Stimulated activated naive CD4-positive, alpha-beta T cell treated with Interleukin-2 at 50 U/mL for 16 hours (primary cell): ENCODE measurements at regions not wholly inside any gene's neighbourhood (a gene's known extent, or its start where the extent isn't known, plus 50 kb on each side); places are given as distances from the start of the nearest gene placed in this dataset.
"Not testable (repeated sequence)": the region's sequence is repeated elsewhere in the genome, so short reads cannot be mapped to it uniquely, and the experiment has no call there.

Experiments
- DNase-seq: peaks from one replicate; lab custom pipeline; 2025; lab: John Stamatoyannopoulos, UW

DNA sequence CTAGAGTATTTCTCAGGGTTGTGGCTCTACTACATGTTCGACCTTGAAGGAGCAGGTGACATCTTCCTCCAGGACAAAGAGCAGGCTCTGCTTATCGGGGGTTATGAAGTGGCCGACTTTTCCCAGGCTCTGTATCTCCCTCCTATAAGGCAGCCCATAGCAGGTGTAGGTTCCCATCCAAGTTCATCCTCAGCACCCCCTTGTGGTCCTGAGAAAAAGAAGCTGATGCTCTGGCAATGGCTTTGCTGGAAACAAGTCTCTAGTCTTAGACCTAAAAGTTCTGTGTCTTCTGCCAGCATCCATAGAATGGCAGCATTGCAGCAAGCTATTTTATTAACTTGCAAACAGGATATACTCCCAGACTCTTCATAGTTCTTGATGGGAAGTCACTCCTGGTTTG is 836.6 kb upstream of the PRKX start:
- no peak for DNase-seq

GRCh38 chrX:4547213-4547836 is 833.9 kb upstream of the PRKX start:
- no peak for DNase-seq

DNA sequence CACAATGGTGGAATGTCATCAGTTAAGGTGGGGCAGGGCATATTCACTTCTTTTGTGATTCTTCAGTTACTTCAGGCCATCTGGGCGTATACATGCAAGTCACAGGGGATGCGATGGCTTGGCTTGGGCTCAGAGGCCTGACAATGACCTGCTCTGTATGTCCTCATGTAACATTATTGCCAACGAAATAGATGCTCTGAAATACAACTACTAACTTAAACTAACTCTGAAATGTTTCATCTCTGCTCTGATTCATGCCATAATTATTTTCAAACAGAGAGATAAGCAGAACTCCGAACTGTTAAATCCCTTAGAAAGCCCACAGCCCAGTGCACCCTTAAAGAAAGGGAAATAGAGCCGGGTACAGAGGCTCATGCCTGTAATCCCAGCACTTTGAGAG is 832.7 kb upstream of the PRKX start:
- DNase-seq: not testable (repeated sequence)

- no peak for DNase-seq
Observed at GRCh38 chrX:4528247-4528646, 814.8 kb upstream of the PRKX start.

DNA sequence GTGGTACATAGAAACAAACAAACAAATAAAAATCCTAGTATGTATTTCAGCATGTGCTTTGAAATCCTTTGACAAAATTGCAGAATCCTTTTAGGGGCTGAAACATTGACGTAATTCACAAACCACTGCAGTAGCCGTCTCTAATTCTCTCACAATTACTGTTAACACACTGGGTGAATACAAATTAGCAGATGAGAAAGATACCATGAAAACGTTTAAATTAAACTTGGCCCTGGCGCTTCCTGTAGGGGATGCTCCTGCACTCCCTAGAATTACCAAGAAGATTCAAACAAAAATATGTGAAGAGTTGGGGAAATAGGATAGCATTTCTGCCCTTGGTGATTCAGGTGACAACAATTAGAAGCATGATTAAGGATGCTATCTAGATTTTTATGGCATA is 772.5 kb upstream of the PRKX start:
- DNase-seq: no peak

DNA sequence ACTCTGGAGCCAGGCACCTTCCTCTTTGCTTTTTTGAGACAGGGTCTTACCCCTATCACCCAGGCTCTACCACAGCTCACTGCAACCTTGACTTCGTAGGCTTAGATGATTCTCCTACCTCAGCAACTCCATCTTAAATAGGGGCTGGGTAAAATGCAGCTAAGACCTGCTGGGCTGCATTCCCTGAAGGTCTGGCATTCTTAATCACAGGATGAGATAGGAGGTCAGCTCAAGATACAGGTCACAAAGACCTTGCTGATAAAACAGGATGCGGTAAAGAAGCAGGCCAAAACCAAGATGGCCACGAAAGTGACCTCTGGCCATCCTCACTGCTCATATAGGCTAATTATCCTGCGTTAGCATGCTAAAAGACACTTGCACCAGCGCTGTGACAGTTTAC is 770.8 kb upstream of the PRKX start:
- no peak for DNase-seq

- no peak for DNase-seq
Observed at GRCh38 chrX:4451591-4451990, 738.1 kb upstream of the PRKX start.

GRCh38 chrX:4450177-4450576 is 736.7 kb upstream of the PRKX start:
- no peak for DNase-seq

DNA sequence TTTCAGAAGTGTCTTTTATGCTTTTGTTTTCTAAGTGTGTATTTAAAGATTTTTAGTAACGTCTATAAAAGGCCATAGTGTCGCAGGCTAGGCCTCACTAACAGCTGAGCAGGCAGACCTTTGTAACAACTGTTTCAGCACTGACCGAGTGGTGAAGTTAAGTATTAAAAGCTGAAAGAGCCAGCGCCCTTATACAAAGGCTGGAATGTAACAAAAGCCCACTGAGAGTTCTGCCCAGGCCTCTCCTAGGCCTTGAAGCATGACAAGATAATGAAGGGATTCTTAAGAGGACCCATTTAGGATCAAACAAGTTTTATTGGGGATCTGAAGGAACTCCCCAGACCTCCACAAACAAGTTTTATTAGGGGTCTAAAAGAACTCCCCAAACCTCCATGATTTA is 722.5 kb upstream of the PRKX start:
- DNase-seq: no peak

DNA sequence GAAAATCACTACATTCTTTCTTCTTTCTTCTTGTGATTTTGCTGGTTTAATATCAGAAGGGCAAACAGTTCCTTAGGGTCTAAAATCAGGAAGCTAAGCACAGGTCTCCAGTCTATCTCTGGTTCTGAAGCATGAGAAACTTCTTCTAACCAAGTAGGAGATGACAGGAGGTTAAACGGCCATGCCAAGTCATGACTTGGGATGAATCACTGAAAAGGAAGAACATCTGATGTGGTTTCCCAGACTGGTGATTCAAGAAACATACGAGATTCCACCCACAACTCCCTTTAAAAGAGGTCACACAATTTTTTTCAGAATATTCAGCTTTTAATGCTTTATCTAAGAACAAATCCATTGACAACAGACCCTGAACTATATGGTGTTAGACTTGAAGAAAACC is 684.0 kb upstream of the PRKX start:
- no peak for DNase-seq

DNA sequence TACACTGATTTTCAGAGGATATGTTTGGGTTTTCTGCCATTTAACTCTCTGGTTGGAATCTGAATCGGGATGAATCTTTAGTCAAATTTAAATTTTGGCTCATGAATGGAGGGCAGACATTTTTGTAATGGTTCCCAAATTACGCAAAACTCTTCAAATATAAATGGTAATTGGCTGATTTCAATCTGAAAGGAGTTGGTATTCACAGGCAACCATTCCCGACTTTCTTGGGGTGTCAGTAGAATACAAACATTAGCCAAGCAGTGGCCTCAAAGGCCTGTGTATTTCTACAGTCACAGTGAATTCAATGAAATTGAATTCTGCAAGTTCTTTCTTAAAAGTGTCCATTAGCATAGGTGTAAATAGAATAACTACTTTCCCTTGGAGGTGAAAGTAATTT is 668.8 kb upstream of the PRKX start:
- DNase-seq: no peak

GRCh38 chrX:4380710-4381109 is 667.3 kb upstream of the PRKX start:
- DNase-seq: no peak

GRCh38 chrX:4379071-4379470 is 665.6 kb upstream of the PRKX start:
- DNase-seq: no peak

DNA sequence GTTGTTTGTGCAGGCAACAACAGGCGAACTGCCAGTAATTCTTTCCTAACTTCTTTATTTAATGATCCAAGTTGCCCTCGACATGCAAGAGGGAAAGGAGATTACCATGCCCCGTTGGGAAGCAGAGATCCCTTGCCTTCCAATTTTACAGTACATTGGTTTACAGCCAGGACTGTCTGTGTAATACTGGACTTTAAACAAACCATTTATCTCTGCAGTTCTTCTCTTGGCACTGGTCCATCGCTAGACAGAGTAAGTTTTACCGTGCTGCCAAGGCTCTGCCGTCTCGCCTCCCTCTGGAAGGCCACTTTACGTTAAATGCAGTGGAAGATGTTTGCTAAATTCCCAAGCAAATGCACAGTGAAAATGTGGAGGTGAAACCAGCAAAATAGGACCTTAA is 660.3 kb upstream of the PRKX start:
- DNase-seq: no peak

- no peak for DNase-seq
Observed at GRCh38 chrX:4358577-4358976, 645.1 kb upstream of the PRKX start.

DNA sequence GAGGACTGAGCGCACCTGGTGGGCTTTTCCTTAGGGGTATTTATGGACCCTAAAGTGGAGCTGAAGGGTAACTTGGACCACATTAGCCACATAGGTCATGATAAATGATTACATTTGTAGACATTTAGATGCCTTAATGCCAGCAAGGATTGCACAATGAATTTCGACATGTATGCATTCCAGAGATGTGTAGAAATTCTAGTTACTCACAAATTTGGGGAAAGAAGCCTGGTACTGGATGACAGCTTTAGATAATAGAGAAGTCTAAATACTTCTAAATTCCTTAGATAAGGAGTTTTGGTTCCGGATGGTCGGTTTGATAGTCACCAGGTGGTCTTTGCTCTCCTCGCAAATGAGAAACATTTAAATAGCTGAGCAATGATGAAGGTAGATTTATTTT is 609.5 kb upstream of the PRKX start:
- DNase-seq: no peak

GRCh38 chrX:4320436-4320947 is 607.0 kb upstream of the PRKX start:
- no peak for DNase-seq

- DNase-seq: no peak
Observed at GRCh38 chrX:4315891-4316290, 602.4 kb upstream of the PRKX start.

GRCh38 chrX:4314586-4314985 is 601.1 kb upstream of the PRKX start:
- no peak for DNase-seq

DNA sequence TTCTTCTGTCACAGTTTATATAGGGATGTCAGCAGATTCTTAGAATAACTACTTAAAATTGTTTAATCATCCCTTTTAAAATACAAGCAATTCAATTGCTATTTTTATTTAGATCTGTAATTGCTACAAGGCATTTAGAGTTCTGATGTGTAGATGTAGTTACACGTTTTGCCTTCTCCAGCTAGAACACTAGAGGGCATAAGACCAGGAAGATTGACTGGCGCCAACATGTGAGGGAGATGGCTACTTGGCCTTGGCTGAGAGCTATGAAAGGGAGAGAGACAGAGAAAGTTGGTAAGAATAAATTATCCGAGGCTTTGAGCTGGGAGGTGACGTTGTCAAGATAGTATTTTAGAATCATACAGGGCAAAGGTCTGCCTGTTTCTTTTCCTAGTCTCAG is 563.7 kb upstream of the PRKX start:
- DNase-seq: no peak

DNA sequence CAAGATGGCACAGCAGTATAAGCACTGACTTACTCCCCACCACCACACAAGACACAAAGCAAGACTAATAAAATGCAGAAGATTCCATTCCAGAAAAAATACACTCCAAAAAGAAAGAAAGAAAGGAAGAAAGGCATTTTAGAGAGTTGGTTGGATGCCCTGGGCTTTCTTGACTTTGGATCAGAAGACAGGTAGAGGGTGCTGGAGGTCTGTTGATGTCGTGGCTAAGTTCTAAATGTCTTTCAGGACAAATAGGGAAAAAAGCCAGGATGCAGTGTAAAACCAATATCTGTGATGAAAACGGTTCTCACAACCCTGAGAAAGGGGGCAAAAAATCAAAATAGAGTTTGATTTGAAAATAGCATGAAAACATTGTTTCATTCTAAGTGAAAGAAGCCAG is 555.2 kb upstream of the PRKX start:
- DNase-seq: no peak

DNA sequence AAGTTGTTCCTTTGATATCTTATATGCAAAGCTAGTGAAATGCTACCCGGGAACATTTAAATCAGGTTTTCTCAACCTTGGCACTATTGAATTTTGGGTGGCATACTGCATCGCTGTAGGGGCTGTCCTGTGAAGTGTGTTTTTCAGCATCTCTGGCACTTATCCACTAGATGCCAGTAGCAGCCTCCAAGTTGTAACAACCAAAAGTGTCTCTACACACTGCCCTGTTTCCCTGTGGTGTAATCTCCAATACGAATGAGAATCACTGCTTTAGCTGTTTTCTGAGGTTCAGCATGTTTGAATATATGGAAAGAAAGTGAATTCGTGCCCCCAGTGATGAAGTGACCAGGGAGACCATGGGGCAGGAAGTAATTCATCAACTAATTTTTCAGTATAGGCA is 551.6 kb upstream of the PRKX start:
- no peak for DNase-seq

DNA sequence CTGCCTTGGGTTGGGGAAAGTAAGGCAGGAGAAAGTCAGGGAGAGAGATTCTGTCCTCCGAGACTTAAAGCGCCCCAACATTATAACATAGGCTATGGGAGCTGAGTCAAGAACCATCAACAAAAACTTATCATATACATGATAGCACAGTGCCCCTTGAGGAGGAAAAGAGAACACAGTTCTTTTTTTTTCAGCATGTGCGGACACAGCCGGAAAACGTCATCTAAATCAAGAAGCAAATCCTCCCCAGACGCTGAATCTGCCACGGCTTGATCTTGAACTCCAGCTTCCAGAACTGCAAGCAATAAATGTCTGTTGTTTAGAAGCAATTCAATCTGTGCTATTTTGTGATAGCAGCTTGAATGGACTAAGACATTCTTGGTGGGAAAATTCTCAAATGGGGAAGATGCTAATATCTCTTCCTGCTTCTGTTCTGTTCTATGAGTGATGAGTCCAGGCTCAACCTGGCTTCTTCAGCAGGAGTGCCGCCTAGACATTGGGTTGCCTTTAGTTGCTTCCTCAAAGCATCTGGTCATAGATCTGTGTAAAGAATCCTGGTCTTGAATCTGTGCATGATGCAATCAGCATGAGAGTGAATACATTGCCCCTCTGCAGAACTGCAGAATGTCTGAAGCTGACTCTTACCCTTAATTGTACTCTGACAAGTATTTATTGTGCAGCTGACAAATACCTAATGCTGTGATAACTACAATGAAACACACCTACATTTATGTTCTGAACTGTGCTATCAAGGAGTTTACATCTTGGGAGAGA is 549.8 kb upstream of the PRKX start:
- no peak for DNase-seq

GRCh38 chrX:4253092-4253491 is 539.6 kb upstream of the PRKX start:
- DNase-seq: no peak
